ENCODE measurements at regions not wholly inside any gene's neighbourhood (a gene's known extent, or its start where the extent isn't known, plus 50 kb on each side); places are given as distances from the start of the nearest gene placed in this dataset.

DNA sequence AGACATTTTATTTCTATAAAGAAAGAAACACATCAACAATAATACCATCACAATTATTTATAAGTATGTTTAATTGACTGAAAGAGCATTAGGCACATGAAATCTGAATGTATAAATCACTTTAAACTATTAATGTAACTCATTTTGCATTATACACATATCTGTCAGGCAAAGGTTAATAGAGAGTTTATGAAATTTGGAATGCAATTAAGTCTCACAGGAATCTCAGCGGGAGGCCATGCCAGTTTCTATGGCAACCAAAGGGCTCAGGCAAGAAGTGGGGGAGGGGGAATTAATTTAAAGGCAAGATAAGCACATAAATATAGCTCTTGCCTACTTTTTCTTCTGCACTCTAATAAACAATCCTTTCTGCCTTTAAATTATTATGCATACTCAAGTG, 152.6 kb downstream of the SLC16A9 start:
- Histone ChIP-seq H3K4me3 (ENCODE audit: low read depth in 2 of 2, low read length in 1 of 2) (peak overlapping the region in 1 of 2 experiments; percentile 1; a peak in 1 of 4 replicates), H3K4me2 (peak overlapping the region; percentile 42; the same call in 1 of the 2 replicates), H3K27ac (ENCODE audit: low read depth in 2 of 2, low read length in 1 of 2) (peak overlapping the region in 1 of 2 experiments; percentile 50; a peak in 2 of 4 replicates), H3K4me1 (ENCODE audit: control insufficient read depth in 1 of 2, insufficient read depth in 2 of 2, low read depth in 1 of 2, low read length in 1 of 2) (peaks cover 11 to 31% of the 10 kb centered on the region in 2 experiments), H3K36me3 (replicated peaks in 1 of 2; ENCODE audit: control insufficient read depth in 1 of 2, insufficient read depth in 2 of 2, low read length in 1 of 2) (no peaks in the 10 kb centered on the region), H2AFZ (ENCODE audit: low read depth) (no peak overlapping the region), H3K9me3 (no peaks in the 10 kb centered on the region), H3K79me2 (ENCODE audit: insufficient read depth) (peaks cover 8% of the 10 kb centered on the region), H3F3A (replicated peaks; ENCODE audit: insufficient read depth) (peaks cover 26% of the 10 kb centered on the region), H4K20me1 (ENCODE audit: insufficient read depth) (no peaks in the 10 kb centered on the region), H3K9ac (no peak overlapping the region), H3K27me3 (ENCODE audit: insufficient read depth) (no peaks in the 10 kb centered on the region), H3K9me2 (no peaks in the 10 kb centered on the region)
- peak; percentile 17; the same call in 1 of the 2 replicates for TF ChIP-seq TEAD4 (IDR thresholded peaks at IDR 0.05; ENCODE audit: borderline replicate concordance, insufficient read depth)
- no peak; the same call in 1 of the 2 replicates for TF ChIP-seq REST (IDR thresholded peaks at IDR 0.05; ENCODE audit: low read depth, low read length)
- peak; percentile 69 for TF ChIP-seq PBX3 (IDR thresholded peaks at IDR 0.05)
- no peak for TF ChIP-seq GABPA (IDR thresholded peaks at IDR 0.05; ENCODE audit: low read depth)
- TF ChIP-seq RXRA (IDR thresholded peaks at IDR 0.05; ENCODE audit: borderline replicate concordance, low read depth): 0 out of 2 replicates have a peak, but pooled peaks have one; percentile 36
- TF ChIP-seq EP300 (IDR thresholded peaks at IDR 0.05; ENCODE audit: borderline replicate concordance in 1 of 2, low read depth in 1 of 2, low read length in 1 of 2): peak; percentile 48 to 73; a peak in 3 of 4 replicates
- TF ChIP-seq CHD2 (IDR thresholded peaks at IDR 0.05; ENCODE audit: low read length, partially characterized antibody): peak; percentile 42
- TF ChIP-seq MEF2A (IDR thresholded peaks at IDR 0.05; ENCODE audit: borderline replicate concordance, low read depth): no peak
- TF ChIP-seq SMC3 (IDR thresholded peaks at IDR 0.05; ENCODE audit: low read depth, low read length): no peak
- TF ChIP-seq GATA2 (CRISPR knock-in tag; IDR thresholded peaks at IDR 0.05): no peak
- TF ChIP-seq TCF12 (IDR thresholded peaks at IDR 0.05): peak; percentile 47; the same call in 1 of the 2 replicates
- peak; percentile 40 for DNase-seq
- POLR2A ChIA-PET: no interaction called here
- CTCF ChIA-PET: interaction anchor here (1.2 to 2.3 kb wide), 3 partner anchors 18 to 100 kb away, joined by 3 to 14 read pairs (median 3); no protein-coding TSS in a partner anchor
- 3% methylated on average over 1 of the region's 1 CpG for WGBS (ENCODE audit: low lambda C conversion rate)

- DNase-seq: no peak
- no peaks in the 10 kb centered on the region for H3K9me2 ChIP-seq
- no peaks in the 10 kb centered on the region for H3K9me3 ChIP-seq
- H4K20me1 ChIP-seq (ENCODE audit: insufficient read depth): no peaks in the 10 kb centered on the region
- H3F3A ChIP-seq (replicated peaks; ENCODE audit: insufficient read depth): no peaks in the 10 kb centered on the region
- no peak overlapping the region for H3K4me3 ChIP-seq (ENCODE audit: low read depth in 2 of 2, low read length in 1 of 2)
- H3K4me2 ChIP-seq: no peak overlapping the region
- POLR2A ChIA-PET: no interaction called here
- H3K27me3 ChIP-seq (ENCODE audit: insufficient read depth): no peaks in the 10 kb centered on the region
- H3K9ac ChIP-seq: no peak overlapping the region
- 61% methylated on average over 7 of the region's 7 CpGs for WGBS (ENCODE audit: low lambda C conversion rate)
- H3K27ac ChIP-seq (ENCODE audit: low read depth in 2 of 2, low read length in 1 of 2): no peak overlapping the region; a peak in 1 of 4 replicates
- CTCF ChIA-PET: no interaction called here
- no peaks in the 10 kb centered on the region; the same call in 1 of the 2 replicates for H3K79me2 ChIP-seq (ENCODE audit: insufficient read depth)
- no peak overlapping the region; the same call in 1 of the 2 replicates for H2AFZ ChIP-seq (ENCODE audit: low read depth)
- peaks cover 11 to 14% of the 10 kb centered on the region in 2 experiments for H3K4me1 ChIP-seq (ENCODE audit: control insufficient read depth in 1 of 2, insufficient read depth in 2 of 2, low read depth in 1 of 2, low read length in 1 of 2)
- no peaks in the 10 kb centered on the region for H3K36me3 ChIP-seq (replicated peaks in 1 of 2; ENCODE audit: control insufficient read depth in 1 of 2, insufficient read depth in 2 of 2, low read length in 1 of 2)
- TF ChIP-seq REST (IDR thresholded peaks at IDR 0.05; ENCODE audit: low read depth, low read length) (no peak), GABPA (IDR thresholded peaks at IDR 0.05; ENCODE audit: low read depth) (no peak), RXRA (IDR thresholded peaks at IDR 0.05; ENCODE audit: borderline replicate concordance, low read depth) (no peak), SIN3A (IDR thresholded peaks at IDR 0.05; ENCODE audit: borderline replicate concordance, low read depth, low read length) (no peak), ELF1 (IDR thresholded peaks at IDR 0.05) (no peak), SMC3 (IDR thresholded peaks at IDR 0.05; ENCODE audit: low read depth, low read length) (no peak), POLR2AphosphoS5 (IDR thresholded peaks at IDR 0.05; ENCODE audit: low read depth, low read length) (no peak)
- TF ChIP-seq, protein P1, sequence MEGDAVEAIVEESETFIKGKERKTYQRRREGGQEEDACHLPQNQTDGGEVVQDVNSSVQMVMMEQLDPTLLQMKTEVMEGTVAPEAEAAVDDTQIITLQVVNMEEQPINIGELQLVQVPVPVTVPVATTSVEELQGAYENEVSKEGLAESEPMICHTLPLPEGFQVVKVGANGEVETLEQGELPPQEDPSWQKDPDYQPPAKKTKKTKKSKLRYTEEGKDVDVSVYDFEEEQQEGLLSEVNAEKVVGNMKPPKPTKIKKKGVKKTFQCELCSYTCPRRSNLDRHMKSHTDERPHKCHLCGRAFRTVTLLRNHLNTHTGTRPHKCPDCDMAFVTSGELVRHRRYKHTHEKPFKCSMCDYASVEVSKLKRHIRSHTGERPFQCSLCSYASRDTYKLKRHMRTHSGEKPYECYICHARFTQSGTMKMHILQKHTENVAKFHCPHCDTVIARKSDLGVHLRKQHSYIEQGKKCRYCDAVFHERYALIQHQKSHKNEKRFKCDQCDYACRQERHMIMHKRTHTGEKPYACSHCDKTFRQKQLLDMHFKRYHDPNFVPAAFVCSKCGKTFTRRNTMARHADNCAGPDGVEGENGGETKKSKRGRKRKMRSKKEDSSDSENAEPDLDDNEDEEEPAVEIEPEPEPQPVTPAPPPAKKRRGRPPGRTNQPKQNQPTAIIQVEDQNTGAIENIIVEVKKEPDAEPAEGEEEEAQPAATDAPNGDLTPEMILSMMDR (IDR thresholded peaks at IDR 0.05): no peak
Observed at GRCh38 chr10:59553162-59553900, 156.3 kb downstream of the SLC16A9 start.

Measured in SK-N-SH (cell line).